Stimulated activated naive CD4-positive, alpha-beta T cell (primary cell): ENCODE measurements at regions not wholly inside any gene's neighbourhood (a gene's known extent, or its start where the extent isn't known, plus 50 kb on each side); places are given as distances from the start of the nearest gene placed in this dataset.

ENCODE experiments used
- DNase-seq, 6 experiments: peaks; one replicate each; lab custom pipeline; 2025; lab: John Stamatoyannopoulos, UW

GRCh38 chr3:110623571-110623970 lies 448.0 kb upstream of the NECTIN3 start:
- DNase-seq: no peak

GRCh38 chr3:110624576-110624975 lies 447.0 kb upstream of the NECTIN3 start:
- DNase-seq: no peak

GRCh38 chr3:110625201-110625747 lies 446.3 kb upstream of the NECTIN3 start:
- no peak for DNase-seq

GRCh38 chr3:110626652-110627111 lies 444.9 kb upstream of the NECTIN3 start:
- DNase-seq: peak in 4 of 6 experiments; percentile 1 to 26 (median 22)

GRCh38 chr3:110628650-110629301 lies 442.8 kb upstream of the NECTIN3 start:
- DNase-seq: no peak

GRCh38 chr3:110629917-110630316 lies 441.7 kb upstream of the NECTIN3 start:
- DNase-seq: no peak

- no peak for DNase-seq
These were observed 427.4 kb upstream of the NECTIN3 start for GRCh38 chr3:110644203-110644602.

- DNase-seq: no peak
These were observed 425.6 kb upstream of the NECTIN3 start for GRCh38 chr3:110646055-110646454.

GRCh38 chr3:110646496-110646895 lies 425.1 kb upstream of the NECTIN3 start:
- DNase-seq: no peak

GRCh38 chr3:110647586-110647985 lies 424.0 kb upstream of the NECTIN3 start:
- DNase-seq: no peak

GRCh38 chr3:110650741-110651140 lies 420.9 kb upstream of the NECTIN3 start:
- DNase-seq: no peak

- no peak for DNase-seq
These were observed 416.6 kb upstream of the NECTIN3 start for GRCh38 chr3:110654843-110655502.

- no peak for DNase-seq
These were observed 415.1 kb upstream of the NECTIN3 start for GRCh38 chr3:110656394-110657025.

GRCh38 chr3:110664148-110664547 lies 407.5 kb upstream of the NECTIN3 start:
- no peak for DNase-seq

GRCh38 chr3:110666495-110666894 lies 405.1 kb upstream of the NECTIN3 start:
- no peak for DNase-seq

GRCh38 chr3:110667216-110667615 lies 404.4 kb upstream of the NECTIN3 start:
- no peak for DNase-seq

GRCh38 chr3:110670407-110670806 lies 401.2 kb upstream of the NECTIN3 start:
- DNase-seq: no peak

- no peak for DNase-seq
These were observed 394.1 kb upstream of the NECTIN3 start for GRCh38 chr3:110677506-110677905.

- no peak for DNase-seq
These were observed 392.3 kb upstream of the NECTIN3 start for GRCh38 chr3:110679285-110679684.

- DNase-seq: no peak
These were observed 391.2 kb upstream of the NECTIN3 start for GRCh38 chr3:110680450-110680849.

GRCh38 chr3:110684466-110684865 lies 387.1 kb upstream of the NECTIN3 start:
- no peak for DNase-seq

- no peak for DNase-seq
These were observed 386.0 kb upstream of the NECTIN3 start for GRCh38 chr3:110685630-110686029.

GRCh38 chr3:110686701-110687100 lies 384.9 kb upstream of the NECTIN3 start:
- DNase-seq: no peak
